GM18907 (cell line): ENCODE measurements at regions not wholly inside any gene's neighbourhood (a gene's known extent, or its start where the extent isn't known, plus 50 kb on each side); places are given as distances from the start of the nearest gene placed in this dataset.
A peak's percentile ranks its signal among the peaks of the same experiment; 100 is the strongest.

Experiments used
- ATAC-seq: cut with Tn5 transposase; IDR thresholded peaks from one replicate; pipeline ENCODE4 v1.9.1; 2021; ENCODE audit warnings: mild to moderate bottlenecking, moderate library complexity; ENCODE audit not compliant: unreplicated experiment

DNA sequence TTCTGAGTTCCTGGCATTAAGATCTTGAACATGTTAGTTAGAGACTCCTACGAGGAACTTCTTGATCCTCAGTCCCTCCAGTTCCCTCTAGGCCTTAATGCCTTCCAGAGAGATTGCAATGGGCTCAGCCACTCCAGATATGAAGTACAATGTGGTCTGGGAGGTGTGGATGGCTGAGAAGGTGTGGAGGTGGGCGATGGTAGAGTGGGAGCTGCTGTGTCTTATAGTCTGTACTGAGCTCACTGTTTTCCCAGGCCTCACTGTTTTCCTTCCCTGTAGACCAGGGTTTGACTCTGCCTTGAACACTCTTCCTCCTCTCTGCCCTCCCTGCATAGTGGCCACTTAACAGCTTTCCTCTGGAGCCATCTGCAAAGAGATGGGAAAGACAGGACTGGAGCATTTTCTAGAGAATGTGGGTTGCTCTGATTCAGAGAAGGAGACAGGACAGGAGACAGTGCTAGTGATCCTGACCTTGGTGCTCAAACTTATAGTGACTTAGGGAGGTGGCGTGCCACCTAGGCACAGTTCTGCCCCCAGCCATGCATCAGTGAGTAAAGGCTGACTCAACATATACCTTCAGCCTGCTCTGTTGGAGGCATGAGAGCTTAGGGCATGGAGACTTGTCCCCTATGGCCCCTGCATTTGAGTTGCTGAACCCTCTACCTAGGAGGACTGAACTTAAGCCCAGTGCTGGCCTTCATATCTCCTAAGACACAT lies 129.7 kb downstream of the TDRD15 start:
- ATAC-seq, result no peak

- no peak for ATAC-seq
Measured at GRCh38 chr2:21254170-21254965, 130.6 kb downstream of the TDRD15 start.

GRCh38 chr2:21256006-21256405 lies 132.2 kb downstream of the TDRD15 start:
- peak; percentile 96 for ATAC-seq

DNA sequence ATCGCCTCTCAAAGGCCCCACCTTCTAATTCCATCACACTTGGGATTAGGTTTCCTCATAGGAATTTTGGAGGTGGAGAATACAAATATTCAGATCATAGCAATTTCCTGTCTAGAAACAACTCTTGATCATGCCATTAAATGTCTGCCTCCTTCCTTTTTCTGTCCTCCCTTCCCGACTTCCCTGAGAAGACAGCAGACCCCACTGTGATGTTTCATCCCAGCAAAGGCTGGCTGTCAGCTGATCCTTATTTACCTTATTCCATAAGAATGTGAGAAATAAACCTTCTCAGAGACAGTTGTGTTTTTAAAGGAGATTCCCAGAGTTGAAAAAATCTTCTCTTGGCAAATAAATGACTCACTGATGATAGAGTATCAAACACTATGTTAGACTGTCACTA lies 133.9 kb downstream of the TDRD15 start:
- no peak for ATAC-seq

DNA sequence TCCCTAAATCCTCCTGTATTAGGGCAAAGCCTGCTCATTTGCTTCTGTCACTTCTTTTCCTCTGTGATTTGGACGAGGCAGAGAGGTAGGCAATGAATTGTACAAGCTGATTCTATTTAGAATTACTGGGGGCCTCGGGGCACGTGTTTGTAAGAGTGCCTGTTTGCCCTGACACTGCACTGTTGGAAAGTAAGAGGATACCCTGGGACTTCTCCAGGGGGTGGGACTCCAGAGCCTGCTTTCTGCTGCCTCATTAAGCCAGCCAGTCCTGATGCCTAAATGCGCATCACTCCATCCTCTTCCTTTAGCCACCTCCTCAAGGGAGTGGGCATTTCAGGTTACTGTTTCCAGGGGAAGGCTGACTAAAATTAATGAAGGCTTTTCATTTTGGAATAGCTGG lies 134.3 kb downstream of the TDRD15 start:
- no peak for ATAC-seq

GRCh38 chr2:21260311-21260710 lies 136.5 kb downstream of the TDRD15 start:
- no peak for ATAC-seq

DNA sequence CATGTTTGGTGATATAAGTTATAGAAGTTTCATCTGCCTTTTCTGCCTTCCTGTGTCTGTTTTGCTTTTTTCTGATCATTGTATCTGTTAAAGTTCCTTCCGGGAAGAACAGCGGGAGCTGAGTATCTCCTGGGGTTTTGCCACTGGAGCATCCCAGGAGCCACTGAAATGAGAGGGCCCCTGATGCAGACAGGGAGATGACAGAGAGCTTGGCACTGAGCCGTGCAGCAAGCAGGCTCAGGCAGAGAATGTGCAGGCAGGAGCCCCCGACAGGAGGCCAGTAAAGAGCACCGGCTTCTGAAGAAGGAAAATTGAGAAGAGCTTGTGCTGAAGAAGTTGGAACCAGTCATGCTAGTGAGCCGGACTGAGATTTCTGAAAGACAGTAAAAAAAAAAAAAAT lies 137.8 kb downstream of the TDRD15 start:
- ATAC-seq, result no peak

DNA sequence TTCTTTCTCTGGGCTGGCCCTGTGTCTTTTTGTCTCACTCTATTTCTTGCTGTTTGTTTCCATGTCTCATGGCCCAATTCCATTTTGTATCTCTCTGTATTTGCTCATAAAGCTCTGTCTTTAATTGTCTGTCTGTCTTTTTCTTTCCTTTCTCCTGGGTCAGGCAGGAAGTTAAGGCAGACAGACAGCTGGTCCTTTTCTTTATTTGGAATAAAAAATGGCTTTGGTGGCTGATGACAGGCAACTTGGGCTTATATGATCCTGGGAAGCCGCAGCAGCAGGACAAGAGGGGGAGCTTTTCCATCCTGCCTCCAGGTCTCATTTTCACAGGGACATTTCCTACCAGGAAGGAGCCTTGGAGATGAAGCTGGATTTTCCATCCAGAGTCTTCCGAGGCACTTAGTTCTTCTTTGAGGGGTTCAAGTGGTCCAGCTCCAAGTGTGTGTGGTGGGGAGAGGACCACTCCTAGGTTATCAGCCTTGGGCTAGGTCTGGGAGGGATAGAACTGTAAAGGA lies 138.7 kb downstream of the TDRD15 start:
- ATAC-seq, result no peak

DNA sequence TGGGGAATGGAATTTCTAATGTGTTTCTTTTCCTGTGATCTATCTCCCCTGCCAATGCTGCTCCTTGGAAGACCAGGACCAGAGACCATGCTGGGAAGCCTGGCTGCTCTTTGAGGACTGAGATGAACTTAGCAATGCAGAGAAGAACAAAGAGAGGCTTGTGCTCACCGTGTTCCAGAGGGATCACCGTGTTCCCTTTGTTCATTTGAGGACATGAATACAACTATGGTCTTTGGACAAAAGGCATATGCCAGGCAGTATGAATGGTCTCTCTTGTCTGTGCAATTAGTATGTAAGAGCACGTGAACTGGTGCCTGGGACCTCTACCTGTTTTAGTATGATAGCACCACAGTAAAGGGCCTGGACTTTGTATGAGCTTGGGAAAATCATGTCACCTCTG lies 139.9 kb downstream of the TDRD15 start:
- no peak for ATAC-seq

DNA sequence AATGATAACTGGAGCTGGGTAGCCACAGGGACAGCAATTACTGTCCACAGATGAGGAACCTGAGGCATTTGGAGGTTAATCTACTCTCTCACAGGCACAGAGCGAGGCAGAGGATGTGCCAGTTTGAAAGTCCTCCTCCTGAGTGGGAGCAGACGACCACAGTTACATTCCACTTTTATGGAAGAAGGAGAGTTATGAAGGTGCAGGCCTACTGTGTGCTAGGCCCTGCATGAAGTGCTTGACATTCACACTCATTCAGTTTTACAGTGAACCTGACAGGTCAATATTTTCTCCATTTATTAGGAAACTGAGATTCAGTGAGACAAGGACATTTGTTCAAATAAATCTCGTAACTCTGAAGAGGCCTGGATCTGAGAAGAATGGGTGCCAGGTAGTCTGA lies 142.0 kb downstream of the TDRD15 start:
- ATAC-seq, result no peak

DNA sequence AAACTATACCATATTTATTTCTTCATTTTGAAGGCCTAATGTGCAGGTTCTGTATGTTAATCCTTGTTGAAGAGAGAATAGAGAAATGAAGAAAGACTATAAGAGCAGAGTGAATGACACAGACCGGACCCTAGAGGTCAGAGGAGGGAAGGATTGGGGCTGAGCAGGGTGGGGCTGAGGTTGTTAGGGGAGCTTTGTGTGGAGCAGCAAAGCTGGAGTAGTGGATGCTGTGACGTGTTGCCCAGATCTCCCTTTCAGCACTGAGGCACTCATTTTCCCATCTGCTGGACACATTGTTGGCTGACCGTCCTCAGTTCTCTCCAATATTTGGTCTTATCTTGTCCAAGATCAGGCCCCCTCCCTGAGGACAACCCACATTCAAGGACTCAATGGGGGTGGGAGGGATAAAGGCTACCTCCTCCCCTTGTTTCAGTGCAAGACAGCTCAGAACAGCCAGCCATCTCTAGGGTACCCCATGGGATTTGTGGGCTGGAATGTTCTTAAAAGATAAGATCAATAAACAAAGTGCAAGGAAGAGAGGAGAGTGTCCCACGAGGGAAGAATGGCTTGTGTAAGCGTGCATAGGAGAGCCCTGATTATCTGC lies 143.6 kb downstream of the TDRD15 start:
- ATAC-seq, result no peak

GRCh38 chr2:21268197-21268877 lies 144.6 kb downstream of the TDRD15 start:
- no peak for ATAC-seq

DNA sequence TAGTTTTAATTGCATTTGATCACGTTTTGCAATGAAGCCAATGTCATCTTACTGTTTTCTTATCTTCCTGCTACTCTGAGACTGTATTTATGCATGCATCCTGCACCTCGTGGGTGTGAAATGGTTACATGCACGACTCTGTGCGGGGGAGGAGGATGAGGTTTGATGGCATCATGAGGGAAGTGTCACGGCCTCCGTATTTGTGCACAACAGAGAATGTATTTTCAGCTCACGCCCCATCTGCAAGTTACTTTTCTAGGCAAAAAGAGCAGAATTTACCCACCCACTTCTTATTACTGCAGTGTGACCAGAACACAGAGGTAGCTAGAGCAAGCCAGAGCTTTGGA lies 145.1 kb downstream of the TDRD15 start:
- no peak for ATAC-seq

DNA sequence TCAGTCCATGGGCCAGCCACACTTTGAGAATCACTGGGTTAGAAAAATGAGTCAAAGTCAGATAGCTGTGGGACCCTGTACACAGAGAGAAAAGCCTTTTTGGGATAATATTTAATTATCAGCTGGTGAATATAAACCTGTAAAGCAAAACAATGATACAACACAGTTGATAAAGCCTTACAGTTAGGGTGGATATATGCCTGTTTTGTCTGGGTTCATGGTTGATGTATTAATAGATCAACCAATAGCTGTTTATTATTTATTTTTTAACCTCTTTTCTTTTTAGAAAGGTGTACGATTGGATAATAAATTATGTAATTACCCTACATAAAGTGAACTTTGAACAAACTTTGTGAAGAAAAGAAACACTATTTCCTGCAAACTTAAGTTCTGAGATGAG lies 145.6 kb downstream of the TDRD15 start:
- no peak for ATAC-seq

DNA sequence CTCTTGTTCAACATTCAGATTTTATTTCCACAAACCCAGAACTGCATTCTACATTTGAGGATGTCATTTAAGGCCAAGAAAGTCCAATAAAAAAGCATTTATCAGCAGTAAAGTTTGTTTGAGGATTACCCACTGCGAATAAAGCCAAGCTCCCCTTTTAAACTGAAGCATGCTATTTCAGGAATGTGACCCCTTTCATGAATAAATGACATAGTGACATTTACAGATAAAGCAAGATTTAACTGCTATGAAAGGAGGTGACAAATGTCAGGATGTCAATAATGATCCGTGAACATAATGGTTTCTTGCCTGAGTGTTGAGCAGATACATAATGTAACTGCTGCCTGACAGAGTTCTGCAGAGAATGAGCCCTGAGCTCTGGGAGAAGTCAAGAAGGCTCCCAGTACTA lies 146.3 kb downstream of the TDRD15 start:
- no peak for ATAC-seq

DNA sequence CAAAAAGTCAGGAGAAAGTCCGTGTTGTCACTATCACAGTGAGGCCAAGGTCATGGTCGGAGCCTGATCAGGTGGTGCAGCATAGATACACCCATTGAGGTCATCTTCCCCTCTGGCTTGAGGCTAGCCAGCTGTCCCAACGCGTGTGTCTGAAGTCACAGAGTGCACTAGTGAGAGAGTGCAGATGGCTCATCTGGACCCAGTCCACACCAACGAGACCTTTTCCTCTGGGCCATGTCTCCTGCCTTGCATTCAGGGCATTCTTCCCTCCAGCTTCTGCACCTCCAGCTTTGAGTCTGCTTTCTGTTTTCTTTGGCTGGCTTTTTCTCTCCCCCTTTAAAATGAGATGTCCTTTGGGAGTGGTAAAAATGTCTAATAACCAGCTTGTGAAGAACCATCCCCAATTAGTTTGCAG lies 146.9 kb downstream of the TDRD15 start:
- no peak for ATAC-seq

DNA sequence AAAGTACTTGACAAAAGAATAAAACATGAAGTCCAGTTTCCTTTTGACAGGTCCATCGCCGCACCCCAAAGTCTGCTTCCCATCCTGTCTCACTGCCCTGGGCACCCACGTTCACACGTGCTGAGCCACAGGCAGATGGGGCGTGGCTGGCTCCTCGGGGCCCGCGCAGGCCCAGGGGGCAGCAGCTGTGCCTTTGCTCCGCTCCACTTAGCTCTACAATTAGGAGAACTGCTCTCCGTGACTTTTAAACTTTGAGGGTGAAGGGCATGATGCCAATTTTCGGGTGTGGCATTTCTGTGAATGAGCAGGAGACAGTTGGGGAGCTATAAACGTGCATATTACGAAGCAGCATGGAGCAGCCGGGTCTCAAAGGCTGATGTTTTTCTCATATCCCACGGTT lies 152.4 kb downstream of the TDRD15 start:
- no peak for ATAC-seq

DNA sequence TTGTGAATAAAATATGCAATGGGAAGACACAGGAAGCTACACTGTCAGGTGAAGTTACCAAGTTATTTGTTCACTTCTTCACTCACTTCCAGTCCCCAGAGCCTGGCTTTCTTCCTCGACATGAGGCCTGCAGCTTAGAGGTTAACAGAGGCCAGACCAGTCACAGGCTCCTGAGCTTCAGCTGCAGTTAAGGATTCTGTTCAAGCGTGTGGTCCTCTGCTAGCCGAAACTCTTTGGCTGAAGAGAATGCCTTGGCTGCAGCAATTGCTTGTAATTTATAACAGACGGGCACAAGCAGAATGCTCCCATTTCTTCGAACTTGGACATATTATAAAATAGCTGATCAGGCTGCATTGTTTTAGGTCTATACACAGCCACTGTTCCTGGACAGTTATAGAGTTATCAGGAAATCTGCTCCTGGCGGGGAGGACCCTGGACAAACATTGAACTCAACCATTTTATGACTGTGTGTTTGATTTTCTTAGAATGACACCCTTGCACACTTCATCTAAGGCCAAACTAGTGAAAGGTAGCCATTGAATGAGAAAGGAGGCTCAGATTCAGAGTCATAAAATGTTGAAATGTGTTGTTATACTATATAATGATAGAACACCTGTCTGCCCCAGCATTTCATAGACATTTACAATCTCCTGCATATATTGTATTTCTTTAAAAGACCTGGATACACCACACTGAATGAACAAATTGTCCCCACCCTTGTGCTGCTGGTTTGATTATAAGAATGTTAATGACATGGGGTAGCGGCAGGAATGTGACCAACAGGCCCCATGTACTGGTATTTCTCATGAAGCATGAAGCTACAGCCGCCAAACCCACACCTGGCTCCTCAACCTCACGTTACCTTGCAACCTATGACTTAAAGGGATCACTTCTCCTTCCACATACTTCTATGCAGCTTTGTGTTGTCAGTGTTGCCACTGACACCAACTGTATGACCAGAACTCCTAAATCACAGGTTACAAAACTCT lies 153.6 kb downstream of the TDRD15 start:
- no peak for ATAC-seq

DNA sequence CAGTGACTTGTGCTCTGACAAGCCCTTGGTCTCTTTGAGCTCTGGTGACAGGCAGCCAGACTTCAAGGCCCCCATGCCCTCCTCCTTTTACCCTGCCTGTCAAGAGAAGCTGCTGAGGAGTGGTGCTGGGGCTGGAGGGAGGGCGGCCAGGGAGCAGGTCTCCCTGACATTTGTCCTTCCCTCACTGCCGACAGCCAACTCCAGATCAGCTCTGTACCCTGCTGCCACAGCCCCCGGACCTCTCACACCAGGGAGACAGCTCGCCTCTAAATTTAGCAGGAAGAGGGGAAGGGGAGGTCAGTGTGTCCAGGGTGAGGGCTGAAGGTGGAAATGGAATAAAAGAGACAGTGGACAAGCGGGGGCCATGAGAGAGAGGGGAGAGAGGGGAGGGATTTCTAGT lies 155.8 kb downstream of the TDRD15 start:
- ATAC-seq, result no peak

DNA sequence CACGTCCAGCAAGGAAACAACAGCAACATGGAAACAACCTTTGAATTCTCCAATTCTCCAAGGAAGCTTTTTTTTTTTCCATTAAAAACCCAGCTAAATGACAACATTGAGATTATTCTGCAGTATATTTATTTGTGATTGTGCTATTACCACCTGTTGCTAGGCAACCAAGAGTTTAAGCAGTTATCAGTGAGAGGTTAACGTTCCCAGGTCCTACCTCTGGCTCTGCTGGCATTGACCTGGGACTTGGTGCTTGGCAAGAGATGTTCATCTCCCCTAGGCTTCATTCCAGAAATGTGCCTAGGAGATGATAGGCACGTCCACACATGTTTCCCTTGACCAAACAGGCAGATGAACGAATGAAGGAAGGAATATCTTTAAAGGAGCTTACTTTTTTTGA lies 157.0 kb downstream of the TDRD15 start:
- no peak for ATAC-seq
